Panc1 (cell line): ENCODE measurements at regions not wholly inside any gene's neighbourhood (a gene's known extent, or its start where the extent isn't known, plus 50 kb on each side); places are given as distances from the start of the nearest gene placed in this dataset.

Source experiments
- POLR2AphosphoS5 ChIP-seq: IDR thresholded peaks from 2 replicates; pipeline ENCODE4 v1.6.1; 2012; ENCODE audit warnings: mild to moderate bottlenecking, low read depth, low read length, moderate library complexity
- TF ChIP-seq, protein P1 (sequence below): fragments of 450-650 bp; IDR thresholded peaks from 2 replicates; pipeline ENCODE4 v1.5.1; 2017; ENCODE audit warnings: mild to moderate bottlenecking
- TF ChIP-seq, protein P2 (sequence below), 2 experiments: IDR thresholded peaks; 2 replicates each; pipeline ENCODE4 v1.6.1; 2011 to 2012; ENCODE audit warnings: low read depth in 2 of 2, control low read depth in 1 of 2, low read length in 1 of 2, mild to moderate bottlenecking in 1 of 2, moderate library complexity in 1 of 2; ENCODE audit not compliant: insufficient read depth in 1 of 2

GRCh38 chrX:20329435-20329834, 62.7 kb upstream of the RPS6KA3 start:
- TF ChIP-seq, protein P1, sequence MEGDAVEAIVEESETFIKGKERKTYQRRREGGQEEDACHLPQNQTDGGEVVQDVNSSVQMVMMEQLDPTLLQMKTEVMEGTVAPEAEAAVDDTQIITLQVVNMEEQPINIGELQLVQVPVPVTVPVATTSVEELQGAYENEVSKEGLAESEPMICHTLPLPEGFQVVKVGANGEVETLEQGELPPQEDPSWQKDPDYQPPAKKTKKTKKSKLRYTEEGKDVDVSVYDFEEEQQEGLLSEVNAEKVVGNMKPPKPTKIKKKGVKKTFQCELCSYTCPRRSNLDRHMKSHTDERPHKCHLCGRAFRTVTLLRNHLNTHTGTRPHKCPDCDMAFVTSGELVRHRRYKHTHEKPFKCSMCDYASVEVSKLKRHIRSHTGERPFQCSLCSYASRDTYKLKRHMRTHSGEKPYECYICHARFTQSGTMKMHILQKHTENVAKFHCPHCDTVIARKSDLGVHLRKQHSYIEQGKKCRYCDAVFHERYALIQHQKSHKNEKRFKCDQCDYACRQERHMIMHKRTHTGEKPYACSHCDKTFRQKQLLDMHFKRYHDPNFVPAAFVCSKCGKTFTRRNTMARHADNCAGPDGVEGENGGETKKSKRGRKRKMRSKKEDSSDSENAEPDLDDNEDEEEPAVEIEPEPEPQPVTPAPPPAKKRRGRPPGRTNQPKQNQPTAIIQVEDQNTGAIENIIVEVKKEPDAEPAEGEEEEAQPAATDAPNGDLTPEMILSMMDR, result no peak
- TF ChIP-seq, protein P2, sequence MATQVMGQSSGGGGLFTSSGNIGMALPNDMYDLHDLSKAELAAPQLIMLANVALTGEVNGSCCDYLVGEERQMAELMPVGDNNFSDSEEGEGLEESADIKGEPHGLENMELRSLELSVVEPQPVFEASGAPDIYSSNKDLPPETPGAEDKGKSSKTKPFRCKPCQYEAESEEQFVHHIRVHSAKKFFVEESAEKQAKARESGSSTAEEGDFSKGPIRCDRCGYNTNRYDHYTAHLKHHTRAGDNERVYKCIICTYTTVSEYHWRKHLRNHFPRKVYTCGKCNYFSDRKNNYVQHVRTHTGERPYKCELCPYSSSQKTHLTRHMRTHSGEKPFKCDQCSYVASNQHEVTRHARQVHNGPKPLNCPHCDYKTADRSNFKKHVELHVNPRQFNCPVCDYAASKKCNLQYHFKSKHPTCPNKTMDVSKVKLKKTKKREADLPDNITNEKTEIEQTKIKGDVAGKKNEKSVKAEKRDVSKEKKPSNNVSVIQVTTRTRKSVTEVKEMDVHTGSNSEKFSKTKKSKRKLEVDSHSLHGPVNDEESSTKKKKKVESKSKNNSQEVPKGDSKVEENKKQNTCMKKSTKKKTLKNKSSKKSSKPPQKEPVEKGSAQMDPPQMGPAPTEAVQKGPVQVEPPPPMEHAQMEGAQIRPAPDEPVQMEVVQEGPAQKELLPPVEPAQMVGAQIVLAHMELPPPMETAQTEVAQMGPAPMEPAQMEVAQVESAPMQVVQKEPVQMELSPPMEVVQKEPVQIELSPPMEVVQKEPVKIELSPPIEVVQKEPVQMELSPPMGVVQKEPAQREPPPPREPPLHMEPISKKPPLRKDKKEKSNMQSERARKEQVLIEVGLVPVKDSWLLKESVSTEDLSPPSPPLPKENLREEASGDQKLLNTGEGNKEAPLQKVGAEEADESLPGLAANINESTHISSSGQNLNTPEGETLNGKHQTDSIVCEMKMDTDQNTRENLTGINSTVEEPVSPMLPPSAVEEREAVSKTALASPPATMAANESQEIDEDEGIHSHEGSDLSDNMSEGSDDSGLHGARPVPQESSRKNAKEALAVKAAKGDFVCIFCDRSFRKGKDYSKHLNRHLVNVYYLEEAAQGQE (IDR thresholded peaks at IDR 0.05; ENCODE audit: insufficient read depth in 1 of 2, low read depth in 2 of 2, low read length in 1 of 2), result no peak
- TF ChIP-seq POLR2AphosphoS5, result no peak
